Tongue (tissue), 1 donor: ENCODE measurements at regions not wholly inside any gene's neighbourhood (a gene's known extent, or its start where the extent isn't known, plus 50 kb on each side); places are given as distances from the start of the nearest gene placed in this dataset.
"Not testable (repeated sequence)": the region's sequence is repeated elsewhere in the genome, so short reads cannot be mapped to it uniquely, and the experiment has no call there.

Source experiments
- DNase-seq: peaks from one replicate; pipeline ENCODE4 v3.0.0-alpha.2; 2015

GRCh38 chr5:21315376-21315775 lies 1327.4 kb upstream of the CDH18 start:
- DNase-seq, result not testable (repeated sequence)

GRCh38 chr5:21301205-21301604 lies 1313.2 kb upstream of the CDH18 start:
- not testable (repeated sequence) for DNase-seq

- DNase-seq, result not testable (repeated sequence)
Observed at GRCh38 chr5:21274361-21274760, 1286.4 kb upstream of the CDH18 start.

GRCh38 chr5:21263361-21263760 lies 1275.4 kb upstream of the CDH18 start:
- DNase-seq, result no peak

DNA sequence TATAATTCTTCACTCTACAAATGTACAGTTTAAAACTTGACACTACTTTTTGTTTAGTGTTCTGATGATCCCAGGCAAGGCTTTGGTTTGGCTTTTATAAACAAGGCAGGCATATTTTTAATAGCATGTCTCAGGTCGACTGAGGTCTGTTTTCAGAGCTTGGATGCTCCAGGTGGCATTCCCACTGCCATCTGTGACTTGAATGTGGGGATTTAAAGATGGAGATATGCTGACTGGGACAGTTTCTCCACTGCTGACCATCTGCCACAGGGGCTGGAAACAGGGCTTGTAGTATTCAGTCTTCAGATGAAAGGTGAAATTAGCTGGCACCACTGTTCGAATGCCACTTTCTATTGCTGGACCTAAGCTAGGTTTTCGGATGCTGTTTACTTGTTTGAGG lies 1266.2 kb upstream of the CDH18 start:
- no peak for DNase-seq

DNA sequence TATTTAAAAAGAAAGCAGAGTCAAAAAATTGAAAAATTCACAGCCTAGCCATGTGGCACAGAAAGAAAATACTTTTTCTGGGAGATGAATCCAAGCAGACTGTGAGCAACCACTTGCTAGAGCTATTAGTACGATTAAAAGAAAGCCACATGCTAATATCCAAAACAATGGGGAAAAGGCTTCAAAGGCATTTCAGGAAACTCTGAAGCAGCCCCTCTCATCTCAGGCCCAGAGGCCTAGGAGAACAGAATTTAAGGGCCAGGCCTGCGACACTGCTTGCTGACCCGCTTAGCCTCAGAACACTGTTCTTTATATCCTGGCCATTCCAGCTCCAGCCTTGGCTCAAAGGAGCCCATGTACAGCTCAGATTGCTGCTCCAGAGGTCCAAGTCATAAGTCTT lies 1257.0 kb upstream of the CDH18 start:
- DNase-seq, result no peak

GRCh38 chr5:21238786-21239185 lies 1250.8 kb upstream of the CDH18 start:
- no peak for DNase-seq

DNA sequence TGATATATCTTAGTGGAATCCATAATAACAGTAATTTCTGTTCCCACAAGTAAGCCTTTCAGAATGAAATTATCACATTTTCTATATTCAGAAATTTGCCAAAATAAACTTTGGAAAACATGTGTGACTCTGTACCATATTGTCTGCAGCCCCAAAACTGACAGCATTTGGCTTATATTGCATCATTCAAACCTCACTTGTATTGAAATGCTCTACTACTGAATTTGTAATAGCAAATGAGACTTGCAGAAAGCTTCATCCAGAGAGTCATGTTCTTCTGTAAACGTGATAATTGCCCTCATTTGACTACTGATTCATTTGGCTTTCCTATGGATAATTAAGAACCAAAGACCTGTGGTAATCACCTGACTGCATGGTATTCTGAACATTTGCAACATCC lies 1249.5 kb upstream of the CDH18 start:
- DNase-seq, result no peak

DNA sequence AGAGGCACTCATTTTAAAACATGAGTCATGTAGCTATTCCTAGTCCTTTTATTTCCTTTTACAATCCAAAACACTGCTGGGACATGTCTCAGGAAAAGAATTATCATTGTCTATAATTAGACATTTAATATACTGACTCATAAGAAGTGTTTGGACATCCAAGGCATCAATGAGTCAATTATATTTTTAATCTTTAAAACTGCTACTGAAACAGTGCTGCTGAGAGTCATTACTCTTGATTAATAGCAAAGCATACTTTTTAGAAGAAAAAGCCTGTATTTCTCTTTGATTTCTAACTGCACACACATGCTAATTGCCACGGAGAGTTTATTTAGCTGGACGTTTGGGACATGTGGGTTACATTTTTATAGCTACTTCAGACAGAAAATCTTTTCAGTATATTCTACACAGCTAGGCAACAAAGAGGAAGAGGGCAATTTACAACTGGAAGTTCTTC lies 1249.0 kb upstream of the CDH18 start:
- DNase-seq, result peak; percentile 16

DNA sequence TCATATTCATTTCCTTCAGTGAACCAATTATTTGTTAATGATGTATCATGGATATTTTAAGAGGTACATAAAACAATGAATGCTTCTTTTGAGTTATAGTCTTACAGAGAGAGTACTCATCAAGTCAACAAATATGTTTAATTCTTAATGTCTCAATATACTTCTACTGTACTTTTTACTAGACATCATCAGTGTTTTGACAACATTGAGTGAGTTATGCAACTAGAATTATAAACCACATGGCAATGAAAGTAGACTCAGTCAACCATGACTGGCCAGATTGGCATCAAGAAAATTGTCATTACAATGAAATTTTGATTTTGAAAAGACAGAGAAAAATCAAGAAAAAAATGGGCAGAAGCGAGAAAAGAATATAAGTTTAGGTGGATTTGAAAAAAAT lies 1248.1 kb upstream of the CDH18 start:
- DNase-seq, result no peak

- no peak for DNase-seq
Observed at GRCh38 chr5:21225223-21226064, 1237.4 kb upstream of the CDH18 start.

GRCh38 chr5:21221616-21222015 lies 1233.6 kb upstream of the CDH18 start:
- DNase-seq, result no peak

DNA sequence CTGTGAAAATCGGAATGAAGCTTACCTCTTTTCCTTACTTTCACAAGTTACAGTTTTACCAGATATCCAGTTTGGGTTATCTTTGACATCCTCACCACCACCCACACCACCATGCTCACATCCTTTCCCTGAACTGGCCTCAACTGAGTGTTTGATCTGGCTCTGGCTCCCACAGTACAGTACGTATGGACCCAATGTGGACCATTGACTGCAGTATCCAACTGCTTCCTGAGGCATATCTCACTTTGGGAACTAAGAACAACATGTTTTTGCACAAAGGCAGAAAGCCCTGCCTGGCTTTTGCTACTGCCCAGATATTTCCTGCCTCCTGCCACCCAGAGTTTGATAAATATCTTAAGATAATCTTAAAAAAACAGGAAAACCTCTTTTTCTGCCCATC lies 1232.0 kb upstream of the CDH18 start:
- DNase-seq, result no peak

- DNase-seq, result no peak
Observed at GRCh38 chr5:21219251-21219650, 1231.3 kb upstream of the CDH18 start.

- DNase-seq, result no peak
Observed at GRCh38 chr5:21212026-21212425, 1224.0 kb upstream of the CDH18 start.

GRCh38 chr5:21209409-21209808 lies 1221.4 kb upstream of the CDH18 start:
- no peak for DNase-seq

GRCh38 chr5:21199087-21199486 lies 1211.1 kb upstream of the CDH18 start:
- DNase-seq, result no peak

- DNase-seq, result no peak
Observed at GRCh38 chr5:21195145-21195544, 1207.1 kb upstream of the CDH18 start.

DNA sequence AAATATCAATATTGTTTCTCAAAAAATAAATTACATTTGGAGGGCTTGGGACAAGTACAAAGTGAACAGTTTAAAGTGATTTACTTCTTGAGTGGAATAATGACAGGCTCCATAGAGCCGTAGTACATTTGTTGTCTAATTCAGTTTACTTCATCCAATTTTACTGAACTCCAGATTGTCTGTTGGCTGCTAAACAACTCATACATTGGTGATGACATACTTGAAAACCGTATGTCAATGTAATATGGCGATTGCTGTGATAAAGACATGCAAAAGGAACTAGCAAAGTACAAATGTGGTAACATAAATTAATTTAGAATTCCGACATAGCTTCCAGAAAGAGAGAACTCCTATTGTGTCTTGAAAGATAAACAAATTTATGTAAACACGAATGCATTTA lies 1197.5 kb upstream of the CDH18 start:
- DNase-seq, result no peak

DNA sequence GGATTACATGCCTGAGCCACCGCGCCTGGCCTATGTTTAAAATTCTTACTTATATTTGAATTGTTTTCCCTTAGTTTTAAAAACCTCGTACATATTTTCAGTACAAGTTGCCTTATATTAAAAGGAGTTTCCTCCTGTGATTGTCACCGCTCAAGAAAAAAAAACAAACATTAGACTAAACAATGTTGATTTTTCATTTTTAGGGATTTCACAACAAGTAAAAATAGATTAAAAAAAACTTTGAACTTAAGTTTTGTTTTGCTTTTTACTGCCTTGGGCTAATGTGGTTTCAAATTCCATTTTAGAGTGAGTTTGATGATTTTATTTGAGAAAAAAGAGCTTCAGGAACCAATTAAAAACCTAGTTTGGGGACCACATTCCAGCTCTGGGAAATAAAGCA lies 1196.6 kb upstream of the CDH18 start:
- DNase-seq, result no peak

- DNase-seq, result no peak
Observed at GRCh38 chr5:21181609-21182125, 1193.7 kb upstream of the CDH18 start.

DNA sequence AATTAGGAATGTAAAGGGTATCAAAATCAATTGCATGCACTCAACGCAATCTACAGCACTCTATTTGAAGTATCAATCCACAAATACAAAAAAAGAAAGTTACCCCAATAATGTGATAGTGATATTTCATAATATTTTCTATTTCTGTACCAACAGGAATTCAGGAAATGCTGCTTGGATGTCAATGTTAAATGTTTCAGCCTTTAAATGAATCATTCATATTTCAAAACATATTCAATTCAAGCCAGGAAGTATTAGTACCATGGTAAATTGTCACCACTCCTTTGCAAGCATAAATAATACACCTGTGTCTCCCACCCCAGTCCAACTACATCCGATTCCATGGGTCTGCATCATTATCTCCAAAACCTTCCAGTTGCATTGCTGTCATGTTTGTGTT lies 1185.5 kb upstream of the CDH18 start:
- no peak for DNase-seq

GRCh38 chr5:21173036-21173435 lies 1185.0 kb upstream of the CDH18 start:
- DNase-seq, result no peak

DNA sequence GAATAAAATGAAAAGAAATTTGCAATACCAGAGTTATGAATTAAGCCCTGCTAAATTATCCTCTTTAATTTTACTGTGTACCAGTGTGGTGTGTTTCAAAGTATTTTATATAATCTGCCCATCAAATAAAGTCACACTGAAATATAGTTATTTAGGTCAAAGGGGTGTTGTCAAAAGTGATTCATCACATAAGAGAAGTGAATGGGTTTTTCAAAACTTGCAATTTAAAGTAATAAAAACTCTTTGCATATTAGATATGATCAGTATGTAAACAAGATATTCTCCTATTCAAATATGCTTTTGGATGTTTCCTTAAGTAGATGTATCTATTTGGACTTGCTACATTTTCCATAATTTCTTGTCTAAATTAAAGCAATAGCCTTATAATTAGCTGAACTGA lies 1183.0 kb upstream of the CDH18 start:
- no peak for DNase-seq
